ENCODE measurements at regions not wholly inside any gene's neighbourhood (a gene's known extent, or its start where the extent isn't known, plus 50 kb on each side); places are given as distances from the start of the nearest gene placed in this dataset.
A peak's percentile ranks its signal among the peaks of the same experiment; 100 is the strongest.

DNA sequence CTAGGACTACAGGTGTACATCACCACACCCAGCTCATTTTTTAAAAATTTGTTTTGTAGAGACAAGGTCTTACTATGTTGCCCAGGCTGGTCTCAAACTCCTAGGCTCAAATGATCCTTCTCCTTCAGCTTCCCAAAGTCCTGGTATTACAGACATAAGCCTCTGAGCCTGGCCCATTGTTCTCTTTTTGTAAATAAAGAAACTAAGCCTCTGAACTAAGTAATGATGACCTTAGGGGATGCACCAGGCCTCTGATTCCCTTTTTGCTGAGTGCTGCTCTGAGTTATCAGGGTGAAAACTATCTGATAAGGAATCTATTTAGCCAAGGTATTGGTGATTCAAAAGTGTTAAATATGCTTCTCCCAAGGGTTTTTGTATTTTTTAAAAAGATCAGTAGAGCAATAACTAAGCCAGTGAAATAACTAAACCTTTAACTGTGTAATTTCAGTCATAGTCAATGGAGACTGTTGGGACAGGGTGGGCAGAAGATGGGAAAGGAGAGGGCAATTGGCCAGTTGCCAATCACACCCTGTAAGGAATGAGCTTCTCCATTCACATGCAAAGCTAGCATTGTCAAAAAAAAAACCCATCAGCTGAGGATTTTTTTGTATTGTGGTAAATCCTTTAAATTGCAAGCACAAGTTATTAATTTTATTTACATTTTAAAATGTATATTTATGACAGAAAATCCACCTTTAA is 194.8 kb upstream of the PFN2 start (continued):
- TF ChIP-seq TP53 (CRISPR knock-in tag; IDR thresholded peaks at IDR 0.05) (no peak), BHLHE40 (IDR thresholded peaks at IDR 0.05; ENCODE audit: low read depth, low read length) (no peak)

DNA sequence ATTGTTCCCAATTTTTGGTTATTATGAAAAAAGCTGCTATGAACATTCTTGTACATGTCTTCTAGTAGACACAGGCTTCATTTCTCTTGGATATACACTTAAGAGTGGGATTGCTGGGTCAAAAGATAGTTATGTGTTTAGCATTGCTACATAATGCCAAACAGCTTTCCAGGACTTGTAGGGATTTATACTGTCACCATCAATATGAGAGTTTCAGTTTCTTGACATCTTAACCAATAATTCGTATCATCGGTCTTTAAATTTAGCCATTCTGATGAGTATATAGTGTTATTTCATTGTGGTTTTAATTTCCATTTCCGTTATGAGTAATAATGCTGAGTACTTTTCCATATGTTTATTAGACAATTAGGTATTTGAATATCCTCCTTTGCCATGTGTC is 190.3 kb upstream of the PFN2 start:
- TF ChIP-seq SMC3 (IDR thresholded peaks at IDR 0.05) (no peak), ZNF302 (CRISPR knock-in tag; IDR thresholded peaks at IDR 0.05) (no peak), KDM1A (IDR thresholded peaks at IDR 0.05; ENCODE audit: low read depth) (no peak), ESRRA (IDR thresholded peaks at IDR 0.05; ENCODE audit: borderline replicate concordance, low read length) (no peak), MAFK (IDR thresholded peaks at IDR 0.05; ENCODE audit: partially characterized antibody) (no peak), ELK1 (IDR thresholded peaks at IDR 0.05; ENCODE audit: low read depth, low read length) (no peak), FOSB (CRISPR knock-in tag; IDR thresholded peaks at IDR 0.05) (no peak)
- FAIRE-seq: no peak
- WGBS (ENCODE audit: missing lambda C conversion rate): 80% methylated on average over 3 of the region's 3 CpGs

DNA sequence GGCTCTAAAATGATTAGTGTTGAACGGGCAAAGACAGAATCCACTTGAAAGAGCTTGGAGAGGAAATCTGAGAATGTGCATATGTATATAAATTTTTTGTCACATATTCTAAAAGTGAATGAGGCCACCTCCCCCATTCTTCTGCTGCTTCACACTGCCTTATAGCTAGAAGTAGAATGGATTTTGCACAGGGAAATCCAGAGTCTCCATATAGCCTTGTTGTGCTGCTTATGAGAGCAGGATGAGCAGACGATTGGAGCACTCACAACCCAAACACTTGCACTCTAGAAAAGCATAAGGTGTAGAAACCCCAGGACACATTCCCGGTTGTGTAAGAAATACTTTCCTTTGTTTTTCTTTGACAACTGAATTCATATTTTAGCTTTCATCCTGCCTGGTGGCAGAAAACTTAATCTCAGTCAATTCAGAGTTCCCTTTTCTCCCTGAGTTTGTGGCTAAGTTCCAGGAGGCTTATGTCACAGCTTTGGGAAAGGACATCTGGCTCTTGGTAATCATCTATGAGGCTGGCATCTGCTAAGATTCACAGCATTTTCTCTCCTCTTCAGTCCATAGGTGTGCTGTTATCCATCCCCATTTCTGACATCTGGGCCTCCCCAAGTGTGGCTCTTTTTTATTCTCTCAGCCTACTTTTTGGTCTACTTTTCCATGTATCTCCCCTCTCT is 188.4 kb upstream of the PFN2 start:
- DNase-seq (ENCODE audit: low read depth in 1 of 2, low spot score in 1 of 2) (no peak), ATAC-seq (no peak), FAIRE-seq (no peak)
- Histone ChIP-seq H3K27ac (no peak overlapping the region), H3K4me3 (no peak overlapping the region), H3K4me1 (no peaks in the 10 kb centered on the region), H3K4me2 (no peak overlapping the region), H3K9me3 (no peaks in the 10 kb centered on the region)
- ChIA-PET CTCF (no interaction called here), POLR2A (no interaction called here)
- 65% methylated on average over 3 of the region's 3 CpGs for WGBS (ENCODE audit: missing lambda C conversion rate)
- TF ChIP-seq MAFK (IDR thresholded peaks at IDR 0.05; ENCODE audit: partially characterized antibody) (no peak), HDAC2 (IDR thresholded peaks at IDR 0.05) (no peak), MAZ (IDR thresholded peaks at IDR 0.05; ENCODE audit: borderline replicate concordance, low read depth, low read length) (no peak), JUN (IDR thresholded peaks at IDR 0.05) (no peak)

More for the DNA sequence above, 190.3 kb upstream of the PFN2 start:
- ChIA-PET POLR2A (no interaction called here), CTCF (interaction anchor here (1.1 to 1.2 kb wide), 2 partner anchors 8 to 23 kb away, joined by 4 read pairs; no protein-coding TSS in a partner anchor)
- Histone ChIP-seq H3K4me3 (no peak overlapping the region), H3K9me3 (no peaks in the 10 kb centered on the region), H3K4me1 (no peaks in the 10 kb centered on the region), H3K4me2 (no peak overlapping the region), H3K27ac (no peak overlapping the region)
- ATAC-seq (no peak), DNase-seq (ENCODE audit: low read depth in 1 of 2, low spot score in 1 of 2) (no peak)

DNA sequence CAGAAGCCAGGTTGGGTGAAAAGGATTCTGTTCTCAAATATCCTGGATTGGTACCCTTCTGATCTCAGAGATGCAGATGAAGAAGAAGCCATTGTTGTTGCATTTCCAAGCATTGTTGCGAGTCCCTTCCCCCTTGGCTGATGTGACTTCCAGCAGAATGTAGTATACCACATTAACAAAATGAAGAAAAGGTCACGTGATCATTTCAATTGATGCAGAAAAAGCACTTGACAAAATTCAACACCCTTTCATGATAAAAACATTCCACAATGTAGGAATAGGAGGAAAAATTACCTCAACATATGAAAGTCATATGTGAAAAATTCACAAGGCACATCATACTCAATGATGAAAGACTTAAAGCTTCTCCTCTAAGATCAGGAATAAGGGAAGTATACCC is 181.9 kb upstream of the PFN2 start:
- peak; percentile 51 for FAIRE-seq
- POLR2A ChIA-PET: no interaction called here
- ATAC-seq: no peak
- Histone ChIP-seq H3K4me2 (no peak overlapping the region), H3K4me1 (no peaks in the 10 kb centered on the region), H3K9me3 (no peaks in the 10 kb centered on the region), H3K4me3 (no peak overlapping the region), H3K27ac (no peak overlapping the region)
- DNase-seq (ENCODE audit: low read depth in 1 of 2, low spot score in 1 of 2): no peak
- CTCF ChIA-PET: no interaction called here
- 53% methylated on average over 2 of the region's 2 CpGs for WGBS (ENCODE audit: missing lambda C conversion rate)
- no peak for TF ChIP-seq PHF8 (IDR thresholded peaks at IDR 0.05; ENCODE audit: borderline replicate concordance, low read depth)
- no peak for TF ChIP-seq MAFK (IDR thresholded peaks at IDR 0.05; ENCODE audit: partially characterized antibody)
- TF ChIP-seq KDM5A (IDR thresholded peaks at IDR 0.05): no peak
- TF ChIP-seq, protein P1, sequence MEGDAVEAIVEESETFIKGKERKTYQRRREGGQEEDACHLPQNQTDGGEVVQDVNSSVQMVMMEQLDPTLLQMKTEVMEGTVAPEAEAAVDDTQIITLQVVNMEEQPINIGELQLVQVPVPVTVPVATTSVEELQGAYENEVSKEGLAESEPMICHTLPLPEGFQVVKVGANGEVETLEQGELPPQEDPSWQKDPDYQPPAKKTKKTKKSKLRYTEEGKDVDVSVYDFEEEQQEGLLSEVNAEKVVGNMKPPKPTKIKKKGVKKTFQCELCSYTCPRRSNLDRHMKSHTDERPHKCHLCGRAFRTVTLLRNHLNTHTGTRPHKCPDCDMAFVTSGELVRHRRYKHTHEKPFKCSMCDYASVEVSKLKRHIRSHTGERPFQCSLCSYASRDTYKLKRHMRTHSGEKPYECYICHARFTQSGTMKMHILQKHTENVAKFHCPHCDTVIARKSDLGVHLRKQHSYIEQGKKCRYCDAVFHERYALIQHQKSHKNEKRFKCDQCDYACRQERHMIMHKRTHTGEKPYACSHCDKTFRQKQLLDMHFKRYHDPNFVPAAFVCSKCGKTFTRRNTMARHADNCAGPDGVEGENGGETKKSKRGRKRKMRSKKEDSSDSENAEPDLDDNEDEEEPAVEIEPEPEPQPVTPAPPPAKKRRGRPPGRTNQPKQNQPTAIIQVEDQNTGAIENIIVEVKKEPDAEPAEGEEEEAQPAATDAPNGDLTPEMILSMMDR (IDR thresholded peaks at IDR 0.05): no peak
- no peak for TF ChIP-seq RARB (CRISPR knock-in tag; IDR thresholded peaks at IDR 0.05)
- no peak for TF ChIP-seq EHMT2 (IDR thresholded peaks at IDR 0.05; ENCODE audit: low read depth)
- no peak for TF ChIP-seq MAZ (IDR thresholded peaks at IDR 0.05; ENCODE audit: borderline replicate concordance, low read depth, low read length)
- no peak for TF ChIP-seq EHF (CRISPR knock-in tag; IDR thresholded peaks at IDR 0.05)
- TF ChIP-seq EP300 (IDR thresholded peaks at IDR 0.05): no peak
- no peak for TF ChIP-seq HES2 (IDR thresholded peaks at IDR 0.05)
- no peak for TF ChIP-seq SMC3 (IDR thresholded peaks at IDR 0.05)
- TF ChIP-seq, protein P2, sequence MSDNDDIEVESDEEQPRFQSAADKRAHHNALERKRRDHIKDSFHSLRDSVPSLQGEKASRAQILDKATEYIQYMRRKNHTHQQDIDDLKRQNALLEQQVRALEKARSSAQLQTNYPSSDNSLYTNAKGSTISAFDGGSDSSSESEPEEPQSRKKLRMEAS (IDR thresholded peaks at IDR 0.05): no peak
- TF ChIP-seq, protein P3, sequence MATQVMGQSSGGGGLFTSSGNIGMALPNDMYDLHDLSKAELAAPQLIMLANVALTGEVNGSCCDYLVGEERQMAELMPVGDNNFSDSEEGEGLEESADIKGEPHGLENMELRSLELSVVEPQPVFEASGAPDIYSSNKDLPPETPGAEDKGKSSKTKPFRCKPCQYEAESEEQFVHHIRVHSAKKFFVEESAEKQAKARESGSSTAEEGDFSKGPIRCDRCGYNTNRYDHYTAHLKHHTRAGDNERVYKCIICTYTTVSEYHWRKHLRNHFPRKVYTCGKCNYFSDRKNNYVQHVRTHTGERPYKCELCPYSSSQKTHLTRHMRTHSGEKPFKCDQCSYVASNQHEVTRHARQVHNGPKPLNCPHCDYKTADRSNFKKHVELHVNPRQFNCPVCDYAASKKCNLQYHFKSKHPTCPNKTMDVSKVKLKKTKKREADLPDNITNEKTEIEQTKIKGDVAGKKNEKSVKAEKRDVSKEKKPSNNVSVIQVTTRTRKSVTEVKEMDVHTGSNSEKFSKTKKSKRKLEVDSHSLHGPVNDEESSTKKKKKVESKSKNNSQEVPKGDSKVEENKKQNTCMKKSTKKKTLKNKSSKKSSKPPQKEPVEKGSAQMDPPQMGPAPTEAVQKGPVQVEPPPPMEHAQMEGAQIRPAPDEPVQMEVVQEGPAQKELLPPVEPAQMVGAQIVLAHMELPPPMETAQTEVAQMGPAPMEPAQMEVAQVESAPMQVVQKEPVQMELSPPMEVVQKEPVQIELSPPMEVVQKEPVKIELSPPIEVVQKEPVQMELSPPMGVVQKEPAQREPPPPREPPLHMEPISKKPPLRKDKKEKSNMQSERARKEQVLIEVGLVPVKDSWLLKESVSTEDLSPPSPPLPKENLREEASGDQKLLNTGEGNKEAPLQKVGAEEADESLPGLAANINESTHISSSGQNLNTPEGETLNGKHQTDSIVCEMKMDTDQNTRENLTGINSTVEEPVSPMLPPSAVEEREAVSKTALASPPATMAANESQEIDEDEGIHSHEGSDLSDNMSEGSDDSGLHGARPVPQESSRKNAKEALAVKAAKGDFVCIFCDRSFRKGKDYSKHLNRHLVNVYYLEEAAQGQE (IDR thresholded peaks at IDR 0.05): no peak
- no peak for TF ChIP-seq CHD4 (IDR thresholded peaks at IDR 0.05; ENCODE audit: borderline replicate concordance)
- TF ChIP-seq CHD2 (IDR thresholded peaks at IDR 0.05; ENCODE audit: low read length, partially characterized antibody): no peak
- no peak for TF ChIP-seq BHLHE40 (IDR thresholded peaks at IDR 0.05; ENCODE audit: low read depth, low read length)
- no peak for TF ChIP-seq JUN (IDR thresholded peaks at IDR 0.05)

All from A549 (cell line).